HG03097 (cell line): ENCODE measurements at regions not wholly inside any gene's neighbourhood (a gene's known extent, or its start where the extent isn't known, plus 50 kb on each side); places are given as distances from the start of the nearest gene placed in this dataset.
A peak's percentile ranks its signal among the peaks of the same experiment; 100 is the strongest.

Source experiments
- ATAC-seq: cut with Tn5 transposase; IDR thresholded peaks from one replicate; pipeline ENCODE4 v1.9.1; 2021; ENCODE audit not compliant: unreplicated experiment, low FRiP score

DNA sequence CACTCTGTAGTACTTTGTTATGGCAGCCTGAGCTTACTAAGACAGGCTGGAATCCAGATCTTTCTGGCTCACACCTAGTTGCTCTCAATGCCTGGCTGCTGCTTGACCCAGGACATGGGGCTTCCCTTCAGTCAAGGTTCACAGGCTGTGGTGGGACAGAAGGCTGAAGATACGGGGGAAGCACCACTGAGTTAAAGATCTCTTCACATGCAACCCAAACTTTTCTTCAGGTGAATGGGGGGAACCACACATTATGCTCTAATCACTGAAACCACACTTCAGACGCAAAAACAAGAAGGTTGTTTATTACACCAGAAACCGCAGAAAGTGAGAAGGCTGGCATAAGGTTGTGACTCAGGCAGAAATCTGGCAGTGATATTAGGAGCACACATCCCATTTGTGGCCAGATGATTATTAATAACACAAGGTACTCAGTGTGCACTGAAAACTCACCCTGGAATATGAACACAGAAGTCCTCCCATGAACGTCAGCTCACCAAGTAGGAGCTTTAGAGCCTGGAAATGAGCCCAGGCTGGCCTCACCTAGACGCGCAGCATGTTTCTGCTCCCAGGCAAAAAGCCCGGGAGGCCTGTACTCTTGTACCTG lies 230.5 kb upstream of the CHRNA7 start:
- peak; percentile 71 for ATAC-seq

DNA sequence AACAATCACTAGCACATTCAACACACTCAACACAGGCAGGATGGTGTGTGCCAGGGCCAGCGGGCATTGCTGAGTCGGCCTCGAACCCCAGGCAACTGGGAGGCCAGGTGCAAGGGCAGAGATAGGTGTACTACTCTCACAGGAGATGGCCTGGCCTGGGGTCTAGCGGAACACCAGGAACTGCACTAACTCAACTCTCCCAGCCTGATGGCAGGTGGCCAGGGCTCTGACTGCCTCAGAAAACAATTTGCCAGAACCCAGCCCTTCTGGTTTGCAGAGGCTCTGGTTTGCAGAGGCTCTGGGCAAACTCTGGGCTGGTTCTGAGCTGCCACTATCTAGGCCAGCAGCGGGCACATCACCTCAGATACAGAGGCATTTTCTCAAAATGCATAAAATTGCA lies 229.2 kb upstream of the CHRNA7 start:
- no peak for ATAC-seq

DNA sequence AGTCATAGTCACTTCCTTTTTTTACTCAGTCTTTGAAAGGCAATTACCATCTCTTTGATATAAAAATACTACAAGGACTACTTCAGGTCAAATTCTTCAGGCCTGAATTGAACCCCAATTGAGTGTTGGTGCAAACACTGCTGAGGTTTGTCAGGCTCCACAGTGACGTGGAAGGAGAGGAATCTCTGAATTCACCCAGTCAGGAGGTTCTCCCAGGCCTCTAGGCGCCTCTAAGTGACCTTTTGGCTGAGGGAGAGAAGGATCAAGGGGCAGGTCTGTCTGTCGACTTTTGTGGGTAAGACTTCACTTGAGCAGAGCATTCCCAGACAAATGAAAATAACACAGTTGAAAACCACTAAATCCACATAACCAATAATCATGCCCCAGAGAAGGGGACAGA lies 227.6 kb upstream of the CHRNA7 start:
- no peak for ATAC-seq

DNA sequence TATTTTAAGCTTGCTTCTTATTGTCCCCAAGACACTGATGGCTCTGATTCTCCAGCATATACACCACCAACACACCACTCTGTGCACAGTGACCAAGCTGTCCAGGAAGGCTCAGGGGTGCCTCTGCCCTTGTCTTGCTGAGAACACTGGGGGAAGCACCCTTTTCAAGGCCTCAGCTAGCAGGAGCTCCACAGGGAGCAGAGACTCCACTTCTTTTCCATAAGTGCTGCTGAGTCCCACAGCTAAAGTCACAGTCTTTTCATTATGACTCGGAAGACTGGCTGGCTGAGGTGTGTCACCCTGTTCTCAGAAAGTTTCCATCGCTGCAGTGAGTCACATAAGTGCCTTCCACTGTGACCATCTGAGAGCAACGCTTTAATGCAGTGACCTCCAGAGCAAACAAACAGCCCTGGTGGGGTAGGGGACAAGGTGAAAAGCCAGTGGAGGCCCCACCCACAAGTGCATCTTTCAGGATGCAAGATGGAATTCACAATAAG lies 226.9 kb upstream of the CHRNA7 start:
- ATAC-seq, result no peak

DNA sequence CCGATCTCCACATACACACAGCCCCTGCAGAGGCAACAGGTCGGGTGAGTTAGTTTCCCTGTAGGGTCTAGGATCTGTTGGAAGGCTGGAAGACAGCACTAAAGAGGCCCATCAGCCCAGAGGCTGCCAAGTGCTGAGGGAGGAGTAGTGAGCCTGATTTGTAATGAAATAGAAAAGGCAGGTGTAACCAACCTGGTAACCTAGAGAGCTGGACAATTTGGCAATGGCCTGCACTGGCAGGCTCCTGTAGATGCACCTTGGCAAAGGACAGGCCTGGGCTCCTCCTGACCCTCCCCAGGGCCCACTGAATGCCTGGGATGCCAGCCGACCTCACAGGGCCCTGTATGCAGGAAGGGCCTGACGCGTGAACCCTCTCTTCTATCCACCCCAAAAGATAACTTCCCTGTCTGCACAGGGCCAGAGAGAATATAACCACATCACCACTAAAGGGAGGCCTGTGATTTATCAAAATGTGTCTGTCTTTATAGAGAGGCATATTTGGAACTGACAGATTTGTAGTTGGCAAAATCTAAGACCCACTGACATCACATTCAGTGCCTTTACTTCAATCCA lies 225.1 kb upstream of the CHRNA7 start:
- ATAC-seq, result no peak

DNA sequence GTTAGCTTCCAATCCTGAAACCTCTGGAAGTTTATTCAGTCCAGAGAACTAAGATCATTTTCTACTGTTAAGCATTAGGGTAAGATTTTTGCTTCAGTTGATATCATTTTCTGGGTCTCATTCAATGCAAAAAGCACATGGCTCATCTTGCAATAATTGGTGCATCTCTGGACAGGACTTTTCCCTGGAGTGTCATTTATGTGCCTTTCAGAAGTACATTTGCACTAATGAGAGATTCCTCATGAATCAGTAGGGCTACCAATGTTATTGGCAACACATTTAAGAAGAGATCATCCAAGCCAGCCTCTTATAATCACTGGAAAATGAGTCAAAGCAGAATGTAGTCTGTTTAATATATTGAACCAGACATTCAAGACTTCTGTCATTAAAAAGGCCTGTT lies 224.2 kb upstream of the CHRNA7 start:
- ATAC-seq, result no peak

GRCh38 chr15:31811641-31812040 lies 218.7 kb upstream of the CHRNA7 start:
- ATAC-seq, result no peak

DNA sequence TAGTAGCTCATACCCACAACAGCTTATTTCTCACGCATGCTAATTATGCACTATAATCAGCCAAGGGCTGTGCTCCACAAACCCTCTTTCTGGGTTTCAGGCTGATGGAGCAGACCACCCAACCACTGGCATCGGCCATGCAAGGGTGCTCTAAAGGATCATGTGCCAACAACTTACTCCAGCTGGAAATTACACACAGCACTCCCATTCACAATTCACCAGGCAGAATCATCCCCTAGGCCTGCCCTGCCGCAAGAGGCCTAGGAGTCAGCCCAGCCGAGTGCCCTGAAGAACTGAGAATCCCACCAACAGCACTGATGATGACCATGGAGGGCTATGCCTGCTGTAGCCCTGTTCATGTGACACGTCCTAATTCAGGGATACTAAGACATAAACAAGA lies 216.2 kb upstream of the CHRNA7 start:
- ATAC-seq, result no peak

GRCh38 chr15:31815411-31816155 lies 214.7 kb upstream of the CHRNA7 start:
- ATAC-seq, result no peak

GRCh38 chr15:31822463-31822862 lies 207.9 kb upstream of the CHRNA7 start:
- ATAC-seq, result no peak

GRCh38 chr15:31824024-31824423 lies 206.3 kb upstream of the CHRNA7 start:
- ATAC-seq, result no peak

- no peak for ATAC-seq
Measured at GRCh38 chr15:31828594-31828993, 201.7 kb upstream of the CHRNA7 start.

GRCh38 chr15:31830591-31830990 lies 199.7 kb upstream of the CHRNA7 start:
- no peak for ATAC-seq

DNA sequence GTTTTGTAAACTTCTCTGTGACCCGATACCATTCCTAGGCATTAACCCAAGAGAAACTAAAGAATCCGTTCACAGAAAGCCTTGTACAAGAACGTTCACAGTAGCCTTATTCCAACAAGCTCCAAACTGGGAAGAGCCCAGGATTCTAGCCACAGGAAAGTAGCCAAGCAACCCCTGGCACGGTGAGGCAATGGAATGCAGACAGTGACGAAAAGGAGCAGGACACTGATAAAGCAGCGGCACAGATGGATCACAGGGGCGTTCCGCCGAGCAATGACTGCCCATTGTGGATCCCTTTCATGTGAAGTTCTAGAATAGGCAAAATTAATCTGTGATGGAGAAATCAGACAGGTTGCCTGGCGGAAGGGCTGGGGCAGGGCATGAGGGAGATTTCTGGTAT lies 198.7 kb upstream of the CHRNA7 start:
- no peak for ATAC-seq

DNA sequence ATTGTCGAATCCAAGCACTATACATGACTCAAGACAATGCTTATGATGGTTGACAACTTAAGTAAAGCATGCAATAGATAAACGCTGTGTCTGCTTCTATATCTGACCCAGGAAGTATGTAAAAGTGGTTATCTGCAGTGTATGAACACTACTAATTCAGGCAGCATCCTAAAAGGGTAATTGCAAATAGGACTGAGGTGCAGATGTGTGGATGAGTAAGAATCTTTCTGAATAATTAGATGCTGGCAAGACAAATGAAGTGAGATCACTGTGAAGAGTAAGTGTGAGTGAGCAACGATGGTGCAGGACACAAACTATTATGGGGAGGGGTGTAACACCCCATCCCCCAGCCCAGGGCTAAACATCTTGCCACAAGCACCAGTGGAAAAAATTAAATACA lies 195.7 kb upstream of the CHRNA7 start:
- ATAC-seq, result no peak

DNA sequence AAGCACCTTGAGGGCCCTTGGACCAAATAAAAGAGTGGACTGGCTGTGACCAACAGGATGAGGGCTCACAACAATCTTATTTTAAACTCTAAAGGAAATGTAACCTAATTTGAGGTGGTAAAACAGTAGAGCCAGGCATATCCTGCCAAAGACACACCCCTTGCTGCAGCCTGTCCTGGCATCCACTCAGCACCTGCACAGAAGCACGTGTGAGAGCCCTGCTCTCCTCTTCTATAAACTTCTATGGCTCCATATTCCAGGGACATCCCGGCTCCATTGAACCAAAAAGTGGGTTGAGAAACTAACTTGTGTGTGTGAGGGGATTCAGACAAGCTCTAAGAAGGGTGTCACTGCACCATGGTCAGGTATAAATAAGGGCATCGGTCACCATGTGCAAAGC lies 190.9 kb upstream of the CHRNA7 start:
- ATAC-seq, result no peak

DNA sequence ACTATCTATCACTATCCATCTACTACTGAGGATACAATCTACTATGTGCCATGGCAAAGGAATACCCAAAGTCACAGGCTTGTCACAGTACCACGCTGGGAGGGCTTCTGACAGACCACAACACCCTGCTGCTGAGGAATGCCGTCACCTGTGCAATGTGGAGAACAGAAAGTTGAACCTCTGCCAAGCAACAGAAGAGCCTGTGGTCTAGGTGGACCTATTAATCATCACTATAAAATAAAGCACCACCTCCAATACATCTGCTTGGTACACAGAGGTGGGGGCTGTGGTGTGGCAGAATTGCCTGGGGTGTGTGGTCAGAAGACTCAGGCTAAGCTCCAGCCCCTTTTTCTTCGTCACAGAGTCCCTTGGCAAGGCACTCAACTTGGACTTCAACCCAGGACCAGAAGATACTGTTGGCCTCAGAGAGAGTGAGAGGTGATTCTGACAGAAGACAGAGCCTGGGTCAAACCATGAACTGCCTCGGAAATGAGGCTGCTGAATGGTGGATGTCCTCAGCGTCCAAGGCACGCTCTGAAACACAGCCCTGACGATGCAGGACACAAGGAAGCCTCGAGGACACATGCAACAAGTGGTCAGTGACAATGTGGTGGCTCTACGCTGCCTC lies 189.4 kb upstream of the CHRNA7 start:
- no peak for ATAC-seq

DNA sequence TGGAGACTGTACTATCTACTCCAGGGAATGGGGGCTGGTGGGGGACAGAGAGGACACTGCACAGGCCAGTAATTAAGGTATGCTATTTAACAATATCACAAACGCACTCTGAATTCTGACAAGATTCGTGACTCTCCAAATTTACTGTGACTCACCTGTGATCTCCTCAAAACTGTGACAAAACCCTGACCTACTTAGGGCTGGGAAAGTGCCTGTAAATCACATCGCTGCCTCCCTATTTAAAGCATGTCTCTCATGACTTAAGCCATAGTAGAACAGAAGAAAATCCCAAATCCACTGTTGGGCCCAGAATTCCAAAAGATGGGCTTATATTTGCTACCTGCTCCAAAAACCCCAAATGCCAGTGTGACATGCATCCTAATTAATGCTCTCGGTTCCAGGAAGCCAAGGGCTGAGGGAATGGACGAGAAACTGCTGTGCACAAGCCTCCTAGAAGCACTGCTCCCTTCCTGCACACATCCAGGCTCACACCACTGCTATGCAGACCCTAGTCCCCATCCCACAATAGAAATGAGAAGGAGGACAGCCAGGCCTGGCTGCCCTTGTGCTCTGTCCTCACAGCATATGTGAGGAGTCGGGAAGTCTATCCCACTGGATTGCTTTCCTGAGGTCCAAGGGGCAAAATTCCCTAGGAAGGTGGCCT lies 187.7 kb upstream of the CHRNA7 start:
- ATAC-seq, result no peak

- ATAC-seq, result no peak
Measured at GRCh38 chr15:31843426-31844055, 186.8 kb upstream of the CHRNA7 start.

- no peak for ATAC-seq
Measured at GRCh38 chr15:31845791-31846190, 184.5 kb upstream of the CHRNA7 start.

DNA sequence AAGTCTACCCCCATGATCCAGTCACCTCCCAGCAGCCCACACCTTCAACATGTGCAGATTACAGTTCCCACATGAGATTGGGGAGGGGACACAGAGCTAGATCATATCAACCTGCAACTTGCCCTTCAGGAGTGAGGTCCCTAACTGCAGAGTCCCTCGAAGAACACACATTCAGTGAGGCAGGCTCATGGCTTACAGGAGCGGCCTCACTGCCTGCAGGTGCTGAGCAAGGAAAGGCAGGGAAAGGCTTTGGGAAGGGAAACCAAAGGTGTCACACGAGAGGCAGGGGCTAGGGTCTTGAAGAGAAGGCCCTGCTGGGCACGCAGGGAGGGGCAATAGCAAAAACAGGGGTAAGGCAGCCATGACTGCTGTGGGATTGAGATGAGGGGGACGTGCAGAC lies 182.4 kb upstream of the CHRNA7 start:
- ATAC-seq, result no peak
